ENCODE measurements at regions not wholly inside any gene's neighbourhood (a gene's known extent, or its start where the extent isn't known, plus 50 kb on each side); places are given as distances from the start of the nearest gene placed in this dataset.
"Not testable (repeated sequence)": the region's sequence is repeated elsewhere in the genome, so short reads cannot be mapped to it uniquely, and the experiment has no call there.

DNA sequence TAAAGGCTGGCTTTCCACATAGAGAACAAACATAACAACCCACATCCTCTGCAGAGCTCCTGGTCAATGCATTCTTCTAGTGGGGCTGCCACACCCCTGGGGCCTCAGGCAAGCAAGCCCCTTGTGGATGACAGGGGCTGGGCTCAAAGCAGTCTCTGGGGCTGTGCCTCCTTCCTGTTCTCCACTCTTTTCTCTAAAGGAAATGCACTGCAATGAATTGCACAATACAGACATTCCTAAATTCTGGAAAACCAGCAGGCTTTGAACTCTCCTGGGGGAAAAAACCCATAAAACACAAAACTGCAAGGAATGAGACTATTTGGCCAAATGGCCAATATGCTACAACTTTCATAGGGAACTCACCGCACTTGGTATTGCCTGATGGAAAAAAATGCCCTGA, 293.9 kb upstream of the PLGLB2 start:
- intact Hi-C loops (cut with micrococcal nuclease; ENCODE audit: unreplicated experiment); H3K36me3 ChIP-seq (replicated peaks in 1 of 2; ENCODE audit: control insufficient read depth in 1 of 2, insufficient read depth in 2 of 2, low read length in 2 of 2); H3K79me2 ChIP-seq (ENCODE audit: insufficient read depth, low read length); BruUV-seq (replicated peaks); H3K27ac ChIP-seq (ENCODE audit: extremely low read length, insufficient read depth, low read length); H3K4me3 ChIP-seq (replicated peaks in 1 of 3; ENCODE audit: insufficient read depth in 1 of 3, low read depth in 2 of 3, low read length in 3 of 3); H3K27me3 ChIP-seq (ENCODE audit: control insufficient read depth in 1 of 2, insufficient read depth in 2 of 2, low read length in 2 of 2); H3K9me3 ChIP-seq (ENCODE audit: low read length); FAIRE-seq; H4K20me1 ChIP-seq (ENCODE audit: insufficient read depth, low read length); H3K9ac ChIP-seq (ENCODE audit: insufficient read depth, low read depth, low read length); POLR2A ChIA-PET; H2AFZ ChIP-seq (ENCODE audit: low read length); in situ Hi-C loops (cut with HindIII; ENCODE audit: extremely low pct_ligation_motif_present, low pct_unique_long_range_greater_than_20kb); CTCF ChIA-PET (ENCODE audit: low intra/inter-chr PET ratio, low total read pairs): not testable (repeated sequence)
- Histone ChIP-seq H3K4me1 (ENCODE audit: insufficient read depth, low read length) (peaks cover 29% of the 10 kb centered on the region), H3K4me2 (ENCODE audit: low read depth, low read length) (0 out of 2 replicates have a peak overlapping the region, but pooled peaks have one; percentile 3)
- ATAC-seq (peak; percentile 23; the same call in 2 of the 3 replicates), DNase-seq (ENCODE audit: low spot score) (peak; percentile 39)
- peak; percentile 71 for TF ChIP-seq CEBPG (CRISPR knock-in tag; IDR thresholded peaks at IDR 0.05)
- TF ChIP-seq ELF3 (CRISPR knock-in tag; IDR thresholded peaks at IDR 0.05) = 0 out of 2 replicates have a peak, but pooled peaks have one; percentile 47
- peak; percentile 46 for TF ChIP-seq FOSL2 (CRISPR knock-in tag; IDR thresholded peaks at IDR 0.05)
- 79% methylated on average over 1 of the region's 1 CpG for WGBS (ENCODE audit: low lambda C conversion rate)

DNA sequence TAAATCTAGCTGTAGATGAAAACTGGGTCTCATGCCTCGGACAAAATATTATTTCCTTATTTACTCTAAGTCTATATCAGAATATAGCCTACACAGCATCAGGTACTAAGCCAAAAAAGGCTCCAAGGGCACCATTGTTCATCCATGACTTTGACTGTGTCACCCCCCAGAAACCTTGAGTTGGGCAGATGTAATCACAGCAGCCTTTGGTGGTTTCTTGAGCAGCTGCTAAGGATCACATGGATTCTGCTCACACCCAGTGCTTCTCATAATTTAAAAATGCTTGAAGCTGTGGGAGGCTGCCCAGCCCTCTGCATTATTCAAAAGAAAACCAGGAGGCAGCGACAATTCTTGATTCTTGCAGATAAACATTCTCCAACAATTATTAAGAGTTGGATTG, 293.5 kb upstream of the PLGLB2 start:
- H3K27me3 ChIP-seq (ENCODE audit: control insufficient read depth in 1 of 2, insufficient read depth in 2 of 2, low read length in 2 of 2); H3K36me3 ChIP-seq (replicated peaks in 1 of 2; ENCODE audit: control insufficient read depth in 1 of 2, insufficient read depth in 2 of 2, low read length in 2 of 2); ATAC-seq; H3K9me3 ChIP-seq (ENCODE audit: low read length); FAIRE-seq; H3K9ac ChIP-seq (ENCODE audit: insufficient read depth, low read depth, low read length); in situ Hi-C loops (cut with HindIII; ENCODE audit: extremely low pct_ligation_motif_present, low pct_unique_long_range_greater_than_20kb); CTCF ChIA-PET (ENCODE audit: low intra/inter-chr PET ratio, low total read pairs); BruUV-seq (replicated peaks); intact Hi-C loops (cut with micrococcal nuclease; ENCODE audit: unreplicated experiment); POLR2A ChIA-PET; DNase-seq (ENCODE audit: low spot score); H3K4me3 ChIP-seq (replicated peaks in 1 of 3; ENCODE audit: insufficient read depth in 1 of 3, low read depth in 2 of 3, low read length in 3 of 3); H3K4me2 ChIP-seq (ENCODE audit: low read depth, low read length); H3K79me2 ChIP-seq (ENCODE audit: insufficient read depth, low read length); H4K20me1 ChIP-seq (ENCODE audit: insufficient read depth, low read length); H2AFZ ChIP-seq (ENCODE audit: low read length); H3K27ac ChIP-seq (ENCODE audit: extremely low read length, insufficient read depth, low read length): not testable (repeated sequence)
- 87% methylated on average over 2 of the region's 2 CpGs for WGBS (ENCODE audit: low lambda C conversion rate)
- peaks cover 29% of the 10 kb centered on the region for H3K4me1 ChIP-seq (ENCODE audit: insufficient read depth, low read length)
